Type B pancreatic cell (in vitro differentiated cells): ENCODE measurements at regions not wholly inside any gene's neighbourhood (a gene's known extent, or its start where the extent isn't known, plus 50 kb on each side); places are given as distances from the start of the nearest gene placed in this dataset.
A peak's percentile ranks its signal among the peaks of the same experiment; 100 is the strongest.

Experiments
- DNase-seq: peaks from one replicate; pipeline ENCODE4 v3.0.0; 2021; ENCODE audit warnings: mixed read lengths; ENCODE audit not compliant: unreplicated experiment; ENCODE audit errors: extremely low spot score
- H3K27ac Mint-ChIP-seq: 2 replicates; pipeline ENCODE4 v1.8.0; 2021; ENCODE audit warnings: mild to moderate bottlenecking, mixed read lengths
- H3K27me3 Mint-ChIP-seq: 2 replicates; pipeline ENCODE4 v1.8.0; 2021; ENCODE audit warnings: mixed read lengths
- H3K36me3 Mint-ChIP-seq: 2 replicates; pipeline ENCODE4 v1.8.0; 2021; ENCODE audit warnings: mixed read lengths
- H3K4me1 Mint-ChIP-seq: one replicate; pipeline ENCODE4 v1.8.0; 2021; ENCODE audit warnings: mixed read lengths; ENCODE audit not compliant: unreplicated experiment
- H3K4me3 Mint-ChIP-seq: 2 replicates; pipeline ENCODE4 v1.8.0; 2021; ENCODE audit warnings: mild to moderate bottlenecking, mixed read lengths
- H3K9me3 Mint-ChIP-seq: 2 replicates; pipeline ENCODE4 v1.8.0; 2021; ENCODE audit warnings: mixed read lengths
- TF ChIP-seq, protein P1 (sequence below): fragments of 200-600 bp; sonication (generic); conservative IDR thresholded peaks from 2 replicates; pipeline ENCODE4 v1.5.0; 2021; ENCODE audit warnings: antibody characterized with exemption, mild to moderate bottlenecking

DNA sequence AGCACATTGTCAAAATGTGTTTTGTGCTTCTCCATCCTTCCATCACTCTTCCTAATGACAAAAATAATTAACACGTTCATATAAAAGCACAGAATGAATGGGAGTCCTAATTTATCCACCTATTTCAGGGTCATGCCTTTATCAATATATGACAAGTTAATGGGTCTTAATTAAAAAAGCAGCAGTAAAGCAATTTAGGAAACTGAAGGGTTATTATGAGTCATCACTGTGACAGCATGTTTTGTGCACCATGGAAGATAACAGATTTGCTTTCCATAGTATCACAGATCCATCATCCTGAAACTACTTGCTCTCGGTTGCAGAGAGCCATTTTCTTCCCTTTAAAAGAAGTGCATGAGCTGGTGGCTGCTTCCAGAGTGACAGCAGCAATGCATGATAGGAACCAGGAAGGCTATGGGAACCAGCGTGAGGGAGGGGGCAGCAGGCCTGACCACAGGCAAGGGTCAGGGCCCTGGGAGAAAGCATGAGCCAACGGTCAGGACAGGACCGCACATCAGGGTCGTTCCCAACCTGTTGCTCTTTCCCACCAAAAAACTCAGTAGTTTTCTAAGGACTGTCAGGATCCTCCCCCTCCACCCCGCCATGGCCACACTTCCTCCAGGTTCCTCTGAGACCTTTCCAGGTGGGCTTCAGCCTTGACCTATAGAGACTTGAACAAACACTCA, 784.1 kb downstream of the UQCRFS1 start:
- TF ChIP-seq, protein P1, sequence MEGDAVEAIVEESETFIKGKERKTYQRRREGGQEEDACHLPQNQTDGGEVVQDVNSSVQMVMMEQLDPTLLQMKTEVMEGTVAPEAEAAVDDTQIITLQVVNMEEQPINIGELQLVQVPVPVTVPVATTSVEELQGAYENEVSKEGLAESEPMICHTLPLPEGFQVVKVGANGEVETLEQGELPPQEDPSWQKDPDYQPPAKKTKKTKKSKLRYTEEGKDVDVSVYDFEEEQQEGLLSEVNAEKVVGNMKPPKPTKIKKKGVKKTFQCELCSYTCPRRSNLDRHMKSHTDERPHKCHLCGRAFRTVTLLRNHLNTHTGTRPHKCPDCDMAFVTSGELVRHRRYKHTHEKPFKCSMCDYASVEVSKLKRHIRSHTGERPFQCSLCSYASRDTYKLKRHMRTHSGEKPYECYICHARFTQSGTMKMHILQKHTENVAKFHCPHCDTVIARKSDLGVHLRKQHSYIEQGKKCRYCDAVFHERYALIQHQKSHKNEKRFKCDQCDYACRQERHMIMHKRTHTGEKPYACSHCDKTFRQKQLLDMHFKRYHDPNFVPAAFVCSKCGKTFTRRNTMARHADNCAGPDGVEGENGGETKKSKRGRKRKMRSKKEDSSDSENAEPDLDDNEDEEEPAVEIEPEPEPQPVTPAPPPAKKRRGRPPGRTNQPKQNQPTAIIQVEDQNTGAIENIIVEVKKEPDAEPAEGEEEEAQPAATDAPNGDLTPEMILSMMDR, result no peak
- no peak for DNase-seq
- peaks cover 30% of the 10 kb centered on the region for H3K4me1 Mint-ChIP-seq
- peaks cover 10% of the 10 kb centered on the region for H3K9me3 Mint-ChIP-seq
- H3K36me3 Mint-ChIP-seq, result peaks cover 7% of the 10 kb centered on the region
- no peak overlapping the region for H3K27ac Mint-ChIP-seq
- peaks cover 17% of the 10 kb centered on the region for H3K27me3 Mint-ChIP-seq
- H3K4me3 Mint-ChIP-seq, result no peak overlapping the region

- H3K4me1 Mint-ChIP-seq, result peaks cover 36% of the 10 kb centered on the region
- peaks cover 9% of the 10 kb centered on the region for H3K9me3 Mint-ChIP-seq
- H3K36me3 Mint-ChIP-seq, result peaks cover 6% of the 10 kb centered on the region
- H3K4me3 Mint-ChIP-seq, result no peak overlapping the region
- H3K27me3 Mint-ChIP-seq, result peaks cover 15% of the 10 kb centered on the region
- TF ChIP-seq, protein P1, result no peak
- no peak overlapping the region for H3K27ac Mint-ChIP-seq
- no peak for DNase-seq
Measured at GRCh38 chr19:28427376-28428083, 785.4 kb downstream of the UQCRFS1 start.

DNA sequence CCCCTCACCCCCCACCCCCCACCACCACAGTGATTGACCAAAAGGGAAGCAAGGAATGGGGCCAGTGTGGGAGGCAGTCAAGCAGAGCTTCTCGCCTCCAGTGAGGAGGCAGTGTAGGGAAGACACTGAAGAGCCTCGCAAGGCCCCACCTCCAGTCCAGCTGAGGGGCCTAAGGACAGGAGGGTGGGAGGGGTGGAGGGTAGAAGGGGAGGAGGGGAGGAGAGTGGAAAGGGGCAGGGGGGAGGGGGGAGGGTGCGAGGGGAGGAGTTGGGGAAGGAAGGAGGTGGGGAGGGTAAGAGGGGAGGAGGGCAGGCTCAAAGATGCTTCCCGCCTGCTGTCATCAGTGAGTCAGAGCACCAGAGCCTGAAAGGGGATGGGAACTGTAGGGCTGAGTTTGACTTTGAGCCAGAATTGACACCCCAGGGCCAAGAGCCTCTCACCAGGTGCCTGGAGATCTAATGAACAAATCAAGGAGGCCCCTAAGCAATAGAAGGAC, 786.2 kb downstream of the UQCRFS1 start:
- no peaks in the 10 kb centered on the region for H3K36me3 Mint-ChIP-seq
- no peak for DNase-seq
- TF ChIP-seq, protein P1, result no peak

DNA sequence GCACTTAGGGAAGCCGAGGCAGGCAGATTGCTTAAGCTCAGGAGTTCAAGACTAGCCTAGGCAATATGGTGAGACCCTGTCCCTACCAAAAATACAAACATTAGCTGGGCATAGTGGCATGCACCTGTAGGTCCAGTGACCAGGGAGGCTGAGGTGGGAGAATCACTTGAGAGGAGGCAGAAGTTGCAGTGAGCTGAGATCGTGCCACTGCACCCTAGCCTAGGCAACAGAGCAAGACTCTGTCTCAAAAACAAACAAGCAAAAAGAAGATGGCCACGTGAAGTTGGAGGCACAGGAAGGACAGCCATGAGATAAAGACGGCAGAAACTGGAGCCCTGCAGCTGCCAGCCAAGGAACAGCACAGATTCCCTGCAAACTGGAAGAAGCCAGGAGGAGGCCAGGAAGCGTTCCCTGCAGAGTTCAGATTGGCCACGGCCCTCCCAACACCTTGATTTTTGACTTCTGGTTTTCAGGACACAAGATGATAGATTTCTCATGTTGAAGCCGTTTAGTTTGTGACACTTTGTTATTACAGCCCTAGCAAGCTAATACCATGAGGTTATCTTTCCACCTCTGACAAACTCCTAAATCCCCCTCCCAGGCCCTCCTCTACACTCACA, 786.7 kb downstream of the UQCRFS1 start:
- Mint-ChIP-seq H3K27ac (no peak overlapping the region), H3K36me3 (no peaks in the 10 kb centered on the region), H3K9me3 (no peaks in the 10 kb centered on the region), H3K27me3 (peaks cover 7% of the 10 kb centered on the region), H3K4me3 (no peak overlapping the region), H3K4me1 (peaks cover 36% of the 10 kb centered on the region)
- TF ChIP-seq, protein P1, result no peak
- no peak for DNase-seq

More for the DNA sequence above, 786.2 kb downstream of the UQCRFS1 start:
- peaks cover 36% of the 10 kb centered on the region for H3K4me1 Mint-ChIP-seq
- H3K4me3 Mint-ChIP-seq, result no peak overlapping the region
- peaks cover 7% of the 10 kb centered on the region for H3K27me3 Mint-ChIP-seq
- peaks cover 1% of the 10 kb centered on the region for H3K9me3 Mint-ChIP-seq
- H3K27ac Mint-ChIP-seq, result no peak overlapping the region

DNA sequence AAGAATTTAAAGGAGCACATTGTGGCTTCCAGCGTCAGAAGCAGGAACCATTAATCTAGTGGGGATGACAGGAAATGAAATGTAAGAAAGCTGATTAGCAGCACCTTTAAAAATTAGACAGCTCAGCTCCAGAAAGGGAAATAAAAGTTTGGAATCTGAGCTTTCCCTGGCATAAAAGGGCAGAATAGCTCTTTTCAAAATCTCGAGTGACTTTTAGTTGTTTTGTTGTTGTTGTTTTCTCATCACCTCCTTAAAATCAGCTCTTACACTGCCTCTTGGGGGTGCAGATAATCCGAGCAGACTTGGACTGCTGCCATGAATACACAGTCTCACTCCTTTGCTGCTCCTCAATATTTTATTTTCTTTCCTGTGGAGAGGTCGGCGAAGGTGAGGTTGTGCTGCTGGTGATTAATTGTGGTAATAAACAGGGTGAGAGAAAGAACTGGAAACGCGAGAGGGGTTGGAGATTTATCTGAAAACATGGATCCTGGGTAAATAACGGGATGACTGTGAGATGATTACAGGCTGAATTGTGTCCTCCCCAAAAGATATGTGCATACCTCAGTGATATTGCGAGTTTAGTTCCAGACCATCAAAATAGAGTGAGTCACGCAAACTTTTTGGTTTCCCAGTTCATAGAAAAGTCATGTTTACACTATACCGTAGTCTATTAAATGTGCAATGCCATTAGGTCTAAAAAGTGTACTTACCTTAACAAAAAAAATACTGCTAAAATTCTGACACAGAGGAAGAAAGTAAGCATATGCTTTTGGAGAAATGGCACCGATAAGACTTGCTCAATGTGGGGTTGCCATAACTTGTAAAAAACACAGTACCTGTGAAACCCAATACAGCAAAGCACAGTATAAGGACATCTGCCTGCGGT, 787.7 kb downstream of the UQCRFS1 start:
- peaks cover 36% of the 10 kb centered on the region for H3K4me1 Mint-ChIP-seq
- no peaks in the 10 kb centered on the region for H3K36me3 Mint-ChIP-seq
- no peaks in the 10 kb centered on the region for H3K9me3 Mint-ChIP-seq
- DNase-seq, result no peak
- H3K4me3 Mint-ChIP-seq, result peak overlapping the region; percentile 8
- peaks cover 7% of the 10 kb centered on the region for H3K27me3 Mint-ChIP-seq
- H3K27ac Mint-ChIP-seq, result peak overlapping the region; percentile 58
- TF ChIP-seq, protein P1, result no peak
